ENCODE measurements at regions not wholly inside any gene's neighbourhood (a gene's known extent, or its start where the extent isn't known, plus 50 kb on each side); places are given as distances from the start of the nearest gene placed in this dataset.

DNA sequence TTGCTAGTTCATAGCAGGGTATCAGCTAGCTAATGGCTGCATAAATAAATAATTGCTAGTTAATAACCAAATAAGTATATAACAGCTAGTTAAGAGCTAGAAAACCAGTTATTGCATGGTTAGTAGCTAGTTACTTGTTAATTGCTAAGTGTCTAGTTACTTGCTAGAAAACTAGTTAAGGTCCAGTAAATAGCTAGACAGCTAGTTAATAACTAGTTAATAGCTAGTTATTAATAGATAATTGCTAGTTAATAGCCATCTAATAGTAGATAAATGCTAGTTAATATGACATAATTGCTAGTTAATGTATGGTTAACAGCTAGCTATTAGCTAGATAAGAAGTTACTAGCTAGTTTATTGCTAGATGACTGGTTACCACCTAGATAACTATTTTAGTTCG, 629.9 kb upstream of the CT83 start:
- Histone ChIP-seq H2BK12ac (ENCODE audit: insufficient read length, low read depth, low read length) (no peak overlapping the region), H2BK120ac (ENCODE audit: low read depth, low read length, poor library complexity, severe bottlenecking) (no peak overlapping the region), H2BK15ac (ENCODE audit: low read depth, low read length) (no peak overlapping the region), H4K20me1 (ENCODE audit: control insufficient read depth, insufficient read depth, insufficient read length) (no peaks in the 10 kb centered on the region), H3K9ac (ENCODE audit: extremely low read depth, insufficient read length, low read length) (no peak overlapping the region), H3K4me1 (ENCODE audit: insufficient read depth, low read length) (no peaks in the 10 kb centered on the region), H3K56ac (ENCODE audit: insufficient read length, low read depth, low read length) (no peak overlapping the region), H2AK5ac (ENCODE audit: insufficient read length, low read length) (no peak overlapping the region), H3K4ac (ENCODE audit: low read depth, low read length) (no peak overlapping the region), H3K4me2 (ENCODE audit: insufficient read depth, insufficient read length, low read length) (no peak overlapping the region), H3K18ac (ENCODE audit: insufficient read length, low read depth, low read length) (no peak overlapping the region), H4K91ac (ENCODE audit: insufficient read length, low read depth, low read length) (no peak overlapping the region), H3K23me2 (ENCODE audit: insufficient read length, low read depth, low read length, poor library complexity, severe bottlenecking) (no peaks in the 10 kb centered on the region), H3K79me1 (ENCODE audit: insufficient read depth, low read depth, low read length, poor library complexity, severe bottlenecking) (no peaks in the 10 kb centered on the region), H3K27me3 (ENCODE audit: insufficient read depth, low read length) (no peaks in the 10 kb centered on the region), H3K23ac (ENCODE audit: insufficient read length, low read depth, low read length) (no peak overlapping the region), H3K14ac (ENCODE audit: insufficient read depth, low read length) (no peak overlapping the region), H3K27ac (ENCODE audit: insufficient read length, low read depth, low read length) (no peak overlapping the region), H3K79me2 (ENCODE audit: insufficient read depth, low read length) (no peaks in the 10 kb centered on the region), H2AFZ (ENCODE audit: low read length) (no peak overlapping the region), H2BK20ac (ENCODE audit: low read depth, low read length, poor library complexity, severe bottlenecking) (no peak overlapping the region), H3T11ph (ENCODE audit: low read length) (no peak overlapping the region), H4K5ac (ENCODE audit: insufficient read length, low read depth, low read length) (no peak overlapping the region), H3K9me3 (ENCODE audit: control insufficient read depth, low read depth, low read length) (no peaks in the 10 kb centered on the region), H2BK5ac (ENCODE audit: insufficient read length, low read length) (no peak overlapping the region), H4K8ac (replicated peaks; ENCODE audit: insufficient read length, low read depth, low read length) (no peak overlapping the region)
- H3K9me3 Mint-ChIP-seq, result peaks cover 9 to 11% of the 10 kb centered on the region in 2 experiments; a peak in 4 of 5 replicates
- H3K27me3 Mint-ChIP-seq (ENCODE audit: low read depth), result no peaks in the 10 kb centered on the region
- no peak overlapping the region for H3K4me3 Mint-ChIP-seq
- H3K36me3 Mint-ChIP-seq (ENCODE audit: insufficient read depth in 1 of 3, low read depth in 3 of 3), result peaks cover 0 to 3% (median 2%) of the 10 kb centered on the region in 3 experiments; a peak in 5 of 7 replicates
- H3K4me1 Mint-ChIP-seq, result no peaks in the 10 kb centered on the region
- no peak overlapping the region for H3K27ac Mint-ChIP-seq
- TF ChIP-seq, protein P1, sequence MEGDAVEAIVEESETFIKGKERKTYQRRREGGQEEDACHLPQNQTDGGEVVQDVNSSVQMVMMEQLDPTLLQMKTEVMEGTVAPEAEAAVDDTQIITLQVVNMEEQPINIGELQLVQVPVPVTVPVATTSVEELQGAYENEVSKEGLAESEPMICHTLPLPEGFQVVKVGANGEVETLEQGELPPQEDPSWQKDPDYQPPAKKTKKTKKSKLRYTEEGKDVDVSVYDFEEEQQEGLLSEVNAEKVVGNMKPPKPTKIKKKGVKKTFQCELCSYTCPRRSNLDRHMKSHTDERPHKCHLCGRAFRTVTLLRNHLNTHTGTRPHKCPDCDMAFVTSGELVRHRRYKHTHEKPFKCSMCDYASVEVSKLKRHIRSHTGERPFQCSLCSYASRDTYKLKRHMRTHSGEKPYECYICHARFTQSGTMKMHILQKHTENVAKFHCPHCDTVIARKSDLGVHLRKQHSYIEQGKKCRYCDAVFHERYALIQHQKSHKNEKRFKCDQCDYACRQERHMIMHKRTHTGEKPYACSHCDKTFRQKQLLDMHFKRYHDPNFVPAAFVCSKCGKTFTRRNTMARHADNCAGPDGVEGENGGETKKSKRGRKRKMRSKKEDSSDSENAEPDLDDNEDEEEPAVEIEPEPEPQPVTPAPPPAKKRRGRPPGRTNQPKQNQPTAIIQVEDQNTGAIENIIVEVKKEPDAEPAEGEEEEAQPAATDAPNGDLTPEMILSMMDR (conservative IDR thresholded peaks at IDR 0.05), result no peak
- no peak for DNase-seq
- WGBS (ENCODE audit: extremely low coverage, insufficient read length, low lambda C conversion rate), result no CpG with 5 or more reads among the region's 1 CpG
